ENCODE measurements at regions not wholly inside any gene's neighbourhood (a gene's known extent, or its start where the extent isn't known, plus 50 kb on each side); places are given as distances from the start of the nearest gene placed in this dataset.

- H3K4me3 ChIP-seq (ENCODE audit: low read depth, low read length) = no peak overlapping the region
Observed at GRCh38 chr5:15406478-15406877, 93.5 kb upstream of the FBXL7 start.

GRCh38 chr5:15393146-15393545, 106.8 kb upstream of the FBXL7 start:
- TF ChIP-seq CTCF (IDR thresholded peaks at IDR 0.05; ENCODE audit: control insufficient read depth, extremely low read depth, insufficient read depth) = no peak
- DNase-seq (ENCODE audit: low read depth) = no peak
- H3K4me3 ChIP-seq (ENCODE audit: low read depth, low read length) = no peak overlapping the region

More at GRCh38 chr5:15406478-15406877, 93.5 kb upstream of the FBXL7 start:
- TF ChIP-seq CTCF (IDR thresholded peaks at IDR 0.05; ENCODE audit: control insufficient read depth, extremely low read depth, insufficient read depth) = no peak
- no peak for DNase-seq (ENCODE audit: low read depth)

- DNase-seq (ENCODE audit: low read depth) = no peak
- no peak for TF ChIP-seq CTCF (IDR thresholded peaks at IDR 0.05; ENCODE audit: control insufficient read depth, extremely low read depth, insufficient read depth)
- H3K4me3 ChIP-seq (ENCODE audit: low read depth, low read length) = no peak overlapping the region
Observed at GRCh38 chr5:15391704-15392397, 108.1 kb upstream of the FBXL7 start.

GRCh38 chr5:15388866-15389265, 111.1 kb upstream of the FBXL7 start:
- H3K4me3 ChIP-seq (ENCODE audit: low read depth, low read length) = no peak overlapping the region
- DNase-seq (ENCODE audit: low read depth) = no peak
- TF ChIP-seq CTCF (IDR thresholded peaks at IDR 0.05; ENCODE audit: control insufficient read depth, extremely low read depth, insufficient read depth) = no peak

GRCh38 chr5:15387931-15388524, 112.0 kb upstream of the FBXL7 start:
- no peak for TF ChIP-seq CTCF (IDR thresholded peaks at IDR 0.05; ENCODE audit: control insufficient read depth, extremely low read depth, insufficient read depth)
- no peak for DNase-seq (ENCODE audit: low read depth)

GRCh38 chr5:15386122-15386521, 113.9 kb upstream of the FBXL7 start:
- no peak for TF ChIP-seq CTCF (IDR thresholded peaks at IDR 0.05; ENCODE audit: control insufficient read depth, extremely low read depth, insufficient read depth)
- no peak for DNase-seq (ENCODE audit: low read depth)
- H3K4me3 ChIP-seq (ENCODE audit: low read depth, low read length) = no peak overlapping the region

More at GRCh38 chr5:15387931-15388524, 112.0 kb upstream of the FBXL7 start:
- H3K4me3 ChIP-seq (ENCODE audit: low read depth, low read length) = no peak overlapping the region
